Endodermal cell (in vitro differentiated cells): ENCODE measurements at regions not wholly inside any gene's neighbourhood (a gene's known extent, or its start where the extent isn't known, plus 50 kb on each side); places are given as distances from the start of the nearest gene placed in this dataset.

Experiments used
- DNase-seq: peaks from one replicate; pipeline ENCODE4 v3.0.0-alpha.2; 2017
- H3K27ac ChIP-seq: 2 replicates; pipeline ENCODE4 v1.5.1; 2013; ENCODE audit warnings: mild to moderate bottlenecking, low read depth, low read length, moderate library complexity
- H3K27me3 ChIP-seq: 2 replicates; pipeline ENCODE4 v1.6.1; 2013; ENCODE audit warnings: mild to moderate bottlenecking, low read length, moderate library complexity; ENCODE audit not compliant: insufficient read depth, control insufficient read depth, poor library complexity, severe bottlenecking
- H3K36me3 ChIP-seq: 2 replicates; pipeline ENCODE4 v1.7.0; 2013; ENCODE audit warnings: mild to moderate bottlenecking, low read length, moderate library complexity; ENCODE audit not compliant: control insufficient read depth, insufficient read depth
- H3K4me1 ChIP-seq: one replicate; pipeline ENCODE4 v1.7.0; 2013; ENCODE audit warnings: low read length; ENCODE audit not compliant: control insufficient read depth, insufficient read depth
- H3K4me3 ChIP-seq: 2 replicates; pipeline ENCODE4 v1.5.1; 2013; ENCODE audit warnings: mild to moderate bottlenecking, low read length, moderate library complexity
- H3K9ac ChIP-seq: 2 replicates; pipeline ENCODE4 v1.6.1; 2013; ENCODE audit warnings: mild to moderate bottlenecking, low read length, moderate library complexity; ENCODE audit not compliant: poor library complexity, severe bottlenecking; ENCODE audit errors: extremely low read depth
- H3K9me3 ChIP-seq: 2 replicates; pipeline ENCODE4 v1.6.1; 2013; ENCODE audit warnings: mild to moderate bottlenecking, low read length, moderate library complexity; ENCODE audit not compliant: control insufficient read depth
- H3K27ac Mint-ChIP-seq: 2 replicates; pipeline ENCODE4 v1.8.0; 2020; ENCODE audit warnings: mixed read lengths
- H3K27me3 Mint-ChIP-seq: 2 replicates; pipeline ENCODE4 v1.8.0; 2021; ENCODE audit warnings: mild to moderate bottlenecking, mixed read lengths; ENCODE audit not compliant: insufficient read depth
- H3K36me3 Mint-ChIP-seq: 2 replicates; pipeline ENCODE4 v1.8.0; 2020; ENCODE audit warnings: low read depth, mixed read lengths
- H3K4me1 Mint-ChIP-seq: 2 replicates; pipeline ENCODE4 v1.8.0; 2020; ENCODE audit warnings: mixed read lengths
- H3K4me3 Mint-ChIP-seq: 2 replicates; pipeline ENCODE4 v1.8.0; 2020; ENCODE audit warnings: mild to moderate bottlenecking, moderate library complexity, mixed read lengths
- H3K9me3 Mint-ChIP-seq: 2 replicates; pipeline ENCODE4 v1.8.0; 2020; ENCODE audit warnings: mild to moderate bottlenecking, mixed read lengths
- WGBS, 2 experiments: methylation state at CpG; one replicate each; pipeline versions ENCODE4 v1.1.5 to v1.1.7; 2013; ENCODE audit warnings: missing lambda C conversion rate in 2 of 2, mixed read lengths in 1 of 2; ENCODE audit not compliant: insufficient coverage in 1 of 2, insufficient read length in 1 of 2; 5-methylcytosine and 5-hydroxymethylcytosine counted together
- TF ChIP-seq, protein P1 (sequence below): fragments of 200-600 bp; sonication (generic); conservative IDR thresholded peaks from 2 replicates; pipeline ENCODE4 v1.5.0; 2021; ENCODE audit warnings: antibody characterized with exemption, mild to moderate bottlenecking

- TF ChIP-seq, protein P1, sequence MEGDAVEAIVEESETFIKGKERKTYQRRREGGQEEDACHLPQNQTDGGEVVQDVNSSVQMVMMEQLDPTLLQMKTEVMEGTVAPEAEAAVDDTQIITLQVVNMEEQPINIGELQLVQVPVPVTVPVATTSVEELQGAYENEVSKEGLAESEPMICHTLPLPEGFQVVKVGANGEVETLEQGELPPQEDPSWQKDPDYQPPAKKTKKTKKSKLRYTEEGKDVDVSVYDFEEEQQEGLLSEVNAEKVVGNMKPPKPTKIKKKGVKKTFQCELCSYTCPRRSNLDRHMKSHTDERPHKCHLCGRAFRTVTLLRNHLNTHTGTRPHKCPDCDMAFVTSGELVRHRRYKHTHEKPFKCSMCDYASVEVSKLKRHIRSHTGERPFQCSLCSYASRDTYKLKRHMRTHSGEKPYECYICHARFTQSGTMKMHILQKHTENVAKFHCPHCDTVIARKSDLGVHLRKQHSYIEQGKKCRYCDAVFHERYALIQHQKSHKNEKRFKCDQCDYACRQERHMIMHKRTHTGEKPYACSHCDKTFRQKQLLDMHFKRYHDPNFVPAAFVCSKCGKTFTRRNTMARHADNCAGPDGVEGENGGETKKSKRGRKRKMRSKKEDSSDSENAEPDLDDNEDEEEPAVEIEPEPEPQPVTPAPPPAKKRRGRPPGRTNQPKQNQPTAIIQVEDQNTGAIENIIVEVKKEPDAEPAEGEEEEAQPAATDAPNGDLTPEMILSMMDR: no peak
- H3K4me1 Mint-ChIP-seq: peaks cover 4% of the 10 kb centered on the region
- H3K4me3 Mint-ChIP-seq: no peak overlapping the region
- H3K9me3 Mint-ChIP-seq: no peaks in the 10 kb centered on the region
- H3K27ac ChIP-seq: no peak overlapping the region
- H3K36me3 ChIP-seq: no peaks in the 10 kb centered on the region
- H3K9ac ChIP-seq: no peak overlapping the region
- peaks cover 58% of the 10 kb centered on the region for H3K27me3 Mint-ChIP-seq
- no peak for DNase-seq
- peaks cover 4% of the 10 kb centered on the region for H3K27me3 ChIP-seq
- no peaks in the 10 kb centered on the region for H3K36me3 Mint-ChIP-seq
- H3K4me1 ChIP-seq: no peaks in the 10 kb centered on the region
- H3K9me3 ChIP-seq: no peaks in the 10 kb centered on the region
- H3K4me3 ChIP-seq: no peak overlapping the region
- 84 to 100% methylated on average over 1 to 3 of the region's 3 CpGs for WGBS, 2 experiments
- H3K27ac Mint-ChIP-seq: no peak overlapping the region
These were observed 209.1 kb downstream of the GRIN2B start for GRCh38 chr12:13772264-13772663.

DNA sequence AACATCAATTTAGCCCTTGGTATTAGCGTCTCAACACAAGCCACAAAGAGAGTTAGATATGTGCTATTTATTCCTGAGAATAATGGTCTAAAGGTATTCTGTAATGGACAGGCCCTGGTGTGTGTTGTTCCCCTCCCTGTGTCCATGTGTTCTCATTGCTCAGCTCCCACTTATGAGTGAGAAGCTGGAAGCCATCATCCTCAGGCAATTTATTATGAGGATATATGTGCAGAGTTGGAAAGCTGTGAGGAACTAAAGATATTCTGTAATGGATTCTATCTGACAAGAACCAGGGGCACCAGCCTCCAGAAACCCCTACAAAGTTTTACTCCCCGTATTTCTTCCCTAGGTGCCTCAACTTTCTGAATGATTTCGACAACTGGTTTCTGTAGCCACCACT is 210.8 kb downstream of the GRIN2B start:
- H3K4me3 Mint-ChIP-seq: no peak overlapping the region
- no peaks in the 10 kb centered on the region for H3K9me3 ChIP-seq
- H3K36me3 Mint-ChIP-seq: no peaks in the 10 kb centered on the region
- no peak overlapping the region for H3K9ac ChIP-seq
- H3K27ac ChIP-seq: no peak overlapping the region
- no peaks in the 10 kb centered on the region for H3K9me3 Mint-ChIP-seq
- H3K27me3 ChIP-seq: peaks cover 4% of the 10 kb centered on the region
- peaks cover 58% of the 10 kb centered on the region for H3K27me3 Mint-ChIP-seq
- H3K36me3 ChIP-seq: no peaks in the 10 kb centered on the region
- peaks cover 3% of the 10 kb centered on the region for H3K4me1 Mint-ChIP-seq
- 94 to 100% methylated on average over 2 to 3 of the region's 3 CpGs for WGBS, 2 experiments
- H3K27ac Mint-ChIP-seq: no peak overlapping the region
- TF ChIP-seq, protein P1: no peak
- DNase-seq: no peak
- no peaks in the 10 kb centered on the region for H3K4me1 ChIP-seq
- H3K4me3 ChIP-seq: no peak overlapping the region

GRCh38 chr12:13769966-13770365 is 211.4 kb downstream of the GRIN2B start:
- Histone ChIP-seq H3K36me3 (no peaks in the 10 kb centered on the region), H3K27me3 (peaks cover 4% of the 10 kb centered on the region), H3K4me1 (no peaks in the 10 kb centered on the region), H3K9ac (no peak overlapping the region), H3K4me3 (no peak overlapping the region), H3K9me3 (no peaks in the 10 kb centered on the region), H3K27ac (no peak overlapping the region)
- no peak overlapping the region for H3K27ac Mint-ChIP-seq
- H3K27me3 Mint-ChIP-seq: peaks cover 59% of the 10 kb centered on the region
- no peaks in the 10 kb centered on the region for H3K36me3 Mint-ChIP-seq
- TF ChIP-seq, protein P1: no peak
- no peaks in the 10 kb centered on the region for H3K9me3 Mint-ChIP-seq
- no peak for DNase-seq
- peaks cover 3% of the 10 kb centered on the region for H3K4me1 Mint-ChIP-seq
- no peak overlapping the region for H3K4me3 Mint-ChIP-seq
